Activated B cell treated with CpG ODN at 0.5 μM for 24 hours (primary cell): ENCODE measurements at regions not wholly inside any gene's neighbourhood (a gene's known extent, or its start where the extent isn't known, plus 50 kb on each side); places are given as distances from the start of the nearest gene placed in this dataset.

ENCODE experiments used
- ATAC-seq: fragments of 200-7000 bp; cut with Tn5 transposase; one replicate; pipeline ENCODE4 v1.10.0; 2021; ENCODE audit warnings: low read depth, mild to moderate bottlenecking, moderate library complexity
- CTCF ChIA-PET: fragments of 350-600 bp; sonication (Branson Sonifier 250); formaldehyde crosslinking; loops from one replicate; lab custom pipeline; 2021; ENCODE audit warnings: antibody characterized with exemption; lab: Charles Lee
- POLR2A ChIA-PET: fragments of 350-600 bp; sonication (Branson Sonifier 250); formaldehyde crosslinking; loops from one replicate; lab custom pipeline; 2021; ENCODE audit warnings: antibody characterized with exemption; lab: Charles Lee
- DNase-seq: peaks from one replicate; pipeline ENCODE4 v3.0.0; 2022
- H3K27ac Mint-ChIP-seq: one replicate; pipeline ENCODE4 v1.8.0; 2020; ENCODE audit warnings: mixed read lengths
- H3K27me3 Mint-ChIP-seq: one replicate; pipeline ENCODE4 v1.8.0; 2021; ENCODE audit warnings: mixed read lengths
- H3K36me3 Mint-ChIP-seq: one replicate; pipeline ENCODE4 v1.8.0; 2021; ENCODE audit warnings: low read depth, mixed read lengths
- H3K4me1 Mint-ChIP-seq: one replicate; pipeline ENCODE4 v1.8.0; 2021; ENCODE audit warnings: mixed read lengths
- H3K4me3 Mint-ChIP-seq: one replicate; pipeline ENCODE4 v1.8.0; 2020; ENCODE audit warnings: mild to moderate bottlenecking, mixed read lengths
- H3K9me3 Mint-ChIP-seq: one replicate; pipeline ENCODE4 v1.8.0; 2020; ENCODE audit warnings: mixed read lengths
- CTCF ChIP-seq: fragments of 200-600 bp; IDR thresholded peaks from one replicate; pipeline ENCODE4 v1.8.0; 2022; ENCODE audit warnings: antibody characterized with exemption, mild to moderate bottlenecking
- intact Hi-C: fragments of 100-400 bp; cut with micrococcal nuclease; formaldehyde crosslinking; loops from one replicate; pipeline ENCODE4 v1.15.1; 2024

- peaks cover 11% of the 10 kb centered on the region for H3K27me3 Mint-ChIP-seq
- no peak for TF ChIP-seq CTCF
- H3K4me1 Mint-ChIP-seq: no peaks in the 10 kb centered on the region
- DNase-seq: no peak
- H3K9me3 Mint-ChIP-seq: no peaks in the 10 kb centered on the region
- H3K4me3 Mint-ChIP-seq: no peak overlapping the region
- H3K27ac Mint-ChIP-seq: no peak overlapping the region
- no peaks in the 10 kb centered on the region for H3K36me3 Mint-ChIP-seq
- no peak for ATAC-seq
- ChIA-PET POLR2A (no interaction called here), CTCF (no interaction called here)
- intact Hi-C loops: no loop called here
Observed at GRCh38 chr13:44652962-44653660, 77.0 kb upstream of the TSC22D1 start.

DNA sequence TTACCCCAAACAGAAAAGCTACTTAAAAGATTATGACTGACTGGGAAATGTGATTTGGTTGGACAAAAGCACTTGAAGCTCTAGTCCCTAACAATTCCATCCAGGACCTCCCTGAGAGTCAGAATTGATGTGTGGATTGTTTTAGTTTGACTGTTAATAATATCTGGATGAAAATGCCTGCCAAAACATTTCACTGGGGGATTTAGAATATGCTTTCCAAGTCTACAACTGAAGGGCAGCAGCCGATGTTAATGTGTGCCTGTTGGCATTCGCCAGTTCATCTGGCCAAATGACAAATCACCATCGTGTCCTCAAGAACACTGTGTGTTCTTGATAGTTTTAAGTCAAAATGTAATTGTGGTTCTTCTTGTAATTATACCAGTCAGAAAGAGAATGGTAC is 76.0 kb upstream of the TSC22D1 start:
- Mint-ChIP-seq H3K27me3 (peaks cover 11% of the 10 kb centered on the region), H3K4me3 (no peak overlapping the region), H3K36me3 (no peaks in the 10 kb centered on the region), H3K27ac (no peak overlapping the region), H3K9me3 (no peaks in the 10 kb centered on the region), H3K4me1 (no peaks in the 10 kb centered on the region)
- no peak for ATAC-seq
- no peak for DNase-seq
- ChIA-PET POLR2A (no interaction called here), CTCF (interaction anchor here (0.7 kb wide), 1 partner anchor 61 kb away, joined by 3 read pairs; no protein-coding TSS in a partner anchor)
- no peak for TF ChIP-seq CTCF
- intact Hi-C loops: no loop called here

- DNase-seq: no peak
Observed at GRCh38 chr13:44651724-44652123, 75.6 kb upstream of the TSC22D1 start.

GRCh38 chr13:44651209-44651608 is 75.1 kb upstream of the TSC22D1 start:
- Mint-ChIP-seq H3K27me3 (peaks cover 14% of the 10 kb centered on the region), H3K27ac (no peak overlapping the region), H3K36me3 (no peaks in the 10 kb centered on the region), H3K4me1 (no peaks in the 10 kb centered on the region), H3K9me3 (no peaks in the 10 kb centered on the region), H3K4me3 (no peak overlapping the region)
- POLR2A ChIA-PET: no interaction called here
- CTCF ChIA-PET: interaction anchor here (0.7 kb wide), 1 partner anchor 60 kb away, joined by 3 read pairs; no protein-coding TSS in a partner anchor
- ATAC-seq: no peak
- intact Hi-C loops: no loop called here
- DNase-seq: no peak
- no peak for TF ChIP-seq CTCF

More at GRCh38 chr13:44651724-44652123, 75.6 kb upstream of the TSC22D1 start:
- ATAC-seq: no peak
- H3K36me3 Mint-ChIP-seq: no peaks in the 10 kb centered on the region
- no peak overlapping the region for H3K4me3 Mint-ChIP-seq
- ChIA-PET POLR2A (no interaction called here), CTCF (interaction anchor here (0.7 kb wide), 1 partner anchor 60 kb away, joined by 3 read pairs; no protein-coding TSS in a partner anchor)
- no peak for TF ChIP-seq CTCF
- no peaks in the 10 kb centered on the region for H3K4me1 Mint-ChIP-seq
- H3K9me3 Mint-ChIP-seq: no peaks in the 10 kb centered on the region
- H3K27ac Mint-ChIP-seq: no peak overlapping the region
- peaks cover 12% of the 10 kb centered on the region for H3K27me3 Mint-ChIP-seq
- intact Hi-C loops: no loop called here

- H3K9me3 Mint-ChIP-seq: no peaks in the 10 kb centered on the region
- H3K27ac Mint-ChIP-seq: no peak overlapping the region
Observed at GRCh38 chr13:44649834-44650233, 73.7 kb upstream of the TSC22D1 start.

More at GRCh38 chr13:44649834-44650233, 73.7 kb upstream of the TSC22D1 start:
- no peak for DNase-seq
- no peaks in the 10 kb centered on the region for H3K36me3 Mint-ChIP-seq
- intact Hi-C loops: no loop called here
- ChIA-PET CTCF (interaction anchor here (1.1 kb wide), 1 partner anchor 167 kb away, joined by 4 read pairs; no protein-coding TSS in a partner anchor), POLR2A (no interaction called here)
- no peak for TF ChIP-seq CTCF
- no peak for ATAC-seq
- no peaks in the 10 kb centered on the region for H3K4me1 Mint-ChIP-seq
- H3K27me3 Mint-ChIP-seq: peaks cover 14% of the 10 kb centered on the region
- H3K4me3 Mint-ChIP-seq: no peak overlapping the region
